ENCODE measurements at regions not wholly inside any gene's neighbourhood (a gene's known extent, or its start where the extent isn't known, plus 50 kb on each side); places are given as distances from the start of the nearest gene placed in this dataset.

DNA sequence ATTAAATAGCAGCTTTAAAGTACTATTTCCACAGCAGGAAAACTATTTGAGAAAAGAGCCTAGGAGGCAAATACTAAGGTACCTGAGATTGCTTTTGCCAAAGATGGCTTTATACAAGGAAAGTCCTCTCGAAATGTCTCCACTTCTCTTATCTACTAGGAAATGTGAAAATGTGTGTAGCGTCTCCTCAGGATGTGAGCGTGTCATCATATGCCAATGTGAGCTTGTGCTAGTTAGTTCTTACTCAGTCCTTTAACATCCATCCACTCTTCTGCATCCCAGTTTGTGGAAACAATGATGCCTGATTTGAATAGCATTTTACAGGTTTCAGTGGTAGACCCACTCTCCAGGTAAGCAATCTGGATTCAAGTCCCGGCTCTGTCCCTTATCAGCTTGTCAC, 421.0 kb downstream of the DYNC2H1 start:
- H3K27me3 ChIP-seq (ENCODE audit: control insufficient read depth in 5 of 5, insufficient read depth in 4 of 5, low read length in 5 of 5) = peaks cover 0 to 2% (median 0%) of the 10 kb centered on the region in 5 donors
- no peaks in the 10 kb centered on the region for H3K36me3 ChIP-seq (ENCODE audit: control insufficient read depth in 5 of 5, insufficient read depth in 5 of 5, low read length in 5 of 5)
- no peak overlapping the region for H3K9ac ChIP-seq (ENCODE audit: low read length in 5 of 5)
- no peak overlapping the region for H3K4me3 ChIP-seq (ENCODE audit: low read depth in 1 of 5, low read length in 5 of 5)
- H3K27ac ChIP-seq (ENCODE audit: low read depth, low read length) = no peak overlapping the region
- H3K4me1 ChIP-seq (ENCODE audit: control insufficient read depth in 5 of 5, insufficient read depth in 5 of 5, low read length in 5 of 5) = no peaks in the 10 kb centered on the region
- no peaks in the 10 kb centered on the region for H3K9me3 ChIP-seq (ENCODE audit: control insufficient read depth in 5 of 5, low read length in 5 of 5)

DNA sequence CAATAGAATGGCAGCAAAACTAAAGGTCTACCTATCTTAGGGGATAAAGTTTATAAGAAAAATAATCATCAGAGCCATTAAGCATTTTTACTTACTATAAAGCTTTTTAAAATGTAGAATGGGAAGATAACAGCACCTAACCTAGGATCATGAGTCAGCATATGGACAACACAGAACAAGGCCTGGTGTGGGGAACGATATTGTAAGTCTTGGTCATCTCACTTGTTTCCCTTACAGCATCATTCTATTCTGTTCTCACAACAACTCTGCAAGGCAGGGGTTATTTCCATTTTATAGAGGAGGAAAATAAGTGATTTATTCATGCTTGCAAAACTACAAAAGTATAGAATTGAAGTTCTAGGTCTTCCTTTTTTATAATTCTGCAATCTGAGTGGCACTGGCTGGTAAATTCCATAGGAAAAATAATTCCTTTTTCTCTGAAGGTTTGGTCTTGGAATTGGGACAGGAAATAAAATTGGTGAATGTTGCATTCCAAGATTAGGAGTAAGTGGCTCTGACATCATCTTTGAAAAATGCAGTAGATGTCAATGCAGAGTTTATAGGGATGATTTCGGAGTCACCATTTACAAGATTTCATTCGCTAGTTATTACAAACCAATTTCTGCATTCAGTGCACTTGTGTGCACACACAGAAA, 423.0 kb downstream of the DYNC2H1 start:
- Histone ChIP-seq H3K4me3 (ENCODE audit: low read depth in 1 of 5, low read length in 5 of 5) (no peak overlapping the region), H3K4me1 (ENCODE audit: control insufficient read depth in 5 of 5, insufficient read depth in 5 of 5, low read length in 5 of 5) (peaks cover 0 to 14% (median 10%) of the 10 kb centered on the region in 5 donors), H3K9me3 (ENCODE audit: control insufficient read depth in 5 of 5, low read length in 5 of 5) (no peaks in the 10 kb centered on the region), H3K9ac (ENCODE audit: low read length in 5 of 5) (no peak overlapping the region), H3K36me3 (ENCODE audit: control insufficient read depth in 5 of 5, insufficient read depth in 5 of 5, low read length in 5 of 5) (no peaks in the 10 kb centered on the region), H3K27ac (ENCODE audit: low read depth, low read length) (no peak overlapping the region), H3K27me3 (ENCODE audit: control insufficient read depth in 5 of 5, insufficient read depth in 4 of 5, low read length in 5 of 5) (peaks cover 0 to 2% (median 0%) of the 10 kb centered on the region in 5 donors)

DNA sequence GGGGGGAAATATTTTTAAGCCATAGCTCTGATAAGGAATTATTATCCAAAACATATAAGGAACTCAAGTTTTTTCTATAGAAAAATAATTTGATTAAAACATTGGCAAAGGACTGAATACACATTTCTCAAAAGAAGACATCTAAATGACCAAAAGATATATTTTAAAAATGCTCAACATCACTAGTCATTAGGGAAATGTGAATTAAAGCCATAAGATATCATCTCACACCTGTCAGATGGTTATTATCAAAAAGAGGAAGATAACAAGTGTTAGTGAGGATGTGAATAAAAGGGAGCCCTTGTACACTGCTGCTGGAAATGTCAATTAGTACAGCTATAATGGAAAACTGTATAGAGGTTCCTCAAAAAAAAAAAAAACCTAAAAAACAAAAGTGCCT, 425.0 kb downstream of the DYNC2H1 start:
- H3K27me3 ChIP-seq (ENCODE audit: control insufficient read depth in 5 of 5, insufficient read depth in 4 of 5, low read length in 5 of 5) = peaks cover 0 to 2% (median 0%) of the 10 kb centered on the region in 5 donors
- no peaks in the 10 kb centered on the region for H3K9me3 ChIP-seq (ENCODE audit: control insufficient read depth in 5 of 5, low read length in 5 of 5)
- H3K36me3 ChIP-seq (ENCODE audit: control insufficient read depth in 5 of 5, insufficient read depth in 5 of 5, low read length in 5 of 5) = no peaks in the 10 kb centered on the region
- peaks cover 0 to 17% (median 12%) of the 10 kb centered on the region in 5 donors for H3K4me1 ChIP-seq (ENCODE audit: control insufficient read depth in 5 of 5, insufficient read depth in 5 of 5, low read length in 5 of 5)
- no peak overlapping the region for H3K9ac ChIP-seq (ENCODE audit: low read length in 5 of 5)
- H3K4me3 ChIP-seq (ENCODE audit: low read depth in 1 of 5, low read length in 5 of 5) = no peak overlapping the region
- H3K27ac ChIP-seq (ENCODE audit: low read depth, low read length) = no peak overlapping the region

DNA sequence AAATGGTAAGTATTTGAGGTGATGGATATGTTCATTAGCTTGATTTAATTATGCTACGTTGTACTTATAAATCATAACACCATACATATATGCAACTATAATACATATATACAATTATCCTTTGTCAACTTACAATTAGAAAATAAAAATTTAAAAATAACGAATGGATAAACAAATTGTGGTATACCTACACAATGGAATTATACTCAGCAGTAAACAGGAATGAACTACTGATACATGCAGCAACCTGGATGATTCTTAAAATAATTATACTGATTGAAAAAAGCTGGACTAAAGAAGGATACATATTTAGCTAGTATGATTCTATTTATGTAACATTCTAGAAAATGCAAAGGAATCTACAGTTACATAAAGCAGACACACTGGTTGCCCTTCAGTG, 425.7 kb downstream of the DYNC2H1 start:
- peaks cover 0 to 17% (median 12%) of the 10 kb centered on the region in 5 donors for H3K4me1 ChIP-seq (ENCODE audit: control insufficient read depth in 5 of 5, insufficient read depth in 5 of 5, low read length in 5 of 5)
- peaks cover 0 to 2% (median 0%) of the 10 kb centered on the region in 5 donors for H3K27me3 ChIP-seq (ENCODE audit: control insufficient read depth in 5 of 5, insufficient read depth in 4 of 5, low read length in 5 of 5)

DNA sequence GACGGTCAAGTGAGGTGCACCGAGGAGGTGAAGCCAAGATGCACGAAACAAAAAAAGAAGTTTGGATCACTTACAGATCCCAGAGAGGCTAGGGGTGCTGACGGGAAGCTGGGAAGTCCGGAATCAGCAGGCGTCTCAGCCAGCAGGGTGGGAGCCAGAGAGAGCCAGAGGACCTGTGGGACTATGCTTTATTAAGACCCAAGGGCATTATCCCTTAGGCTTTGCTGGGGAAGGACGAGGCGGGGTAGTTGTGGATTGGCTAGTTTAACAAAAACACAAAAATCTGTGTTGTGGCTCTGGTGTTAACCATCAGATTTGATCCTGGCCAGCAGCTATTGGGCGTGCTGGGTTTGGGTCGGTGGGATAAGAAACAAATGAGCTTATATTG, 427.1 kb downstream of the DYNC2H1 start:
- Histone ChIP-seq H3K9me3 (ENCODE audit: control insufficient read depth in 5 of 5, low read length in 5 of 5) (no peaks in the 10 kb centered on the region), H3K9ac (ENCODE audit: low read length in 5 of 5) (peak overlapping the region in 3 of 5 donors; percentile 48 to 53 (median 49)), H3K27me3 (ENCODE audit: control insufficient read depth in 5 of 5, insufficient read depth in 4 of 5, low read length in 5 of 5) (no peaks in the 10 kb centered on the region), H3K4me3 (ENCODE audit: low read depth in 1 of 5, low read length in 5 of 5) (peak overlapping the region; percentile 34 to 61 (median 54)), H3K27ac (ENCODE audit: low read depth, low read length) (peak overlapping the region; percentile 60), H3K36me3 (ENCODE audit: control insufficient read depth in 5 of 5, insufficient read depth in 5 of 5, low read length in 5 of 5) (no peaks in the 10 kb centered on the region), H3K4me1 (ENCODE audit: control insufficient read depth in 5 of 5, insufficient read depth in 5 of 5, low read length in 5 of 5) (peaks cover 0 to 17% (median 12%) of the 10 kb centered on the region in 5 donors)

More for the DNA sequence above, 425.7 kb downstream of the DYNC2H1 start:
- no peak overlapping the region for H3K4me3 ChIP-seq (ENCODE audit: low read depth in 1 of 5, low read length in 5 of 5)
- no peak overlapping the region for H3K9ac ChIP-seq (ENCODE audit: low read length in 5 of 5)
- no peaks in the 10 kb centered on the region for H3K36me3 ChIP-seq (ENCODE audit: control insufficient read depth in 5 of 5, insufficient read depth in 5 of 5, low read length in 5 of 5)
- H3K9me3 ChIP-seq (ENCODE audit: control insufficient read depth in 5 of 5, low read length in 5 of 5) = no peaks in the 10 kb centered on the region
- H3K27ac ChIP-seq (ENCODE audit: low read depth, low read length) = no peak overlapping the region

DNA sequence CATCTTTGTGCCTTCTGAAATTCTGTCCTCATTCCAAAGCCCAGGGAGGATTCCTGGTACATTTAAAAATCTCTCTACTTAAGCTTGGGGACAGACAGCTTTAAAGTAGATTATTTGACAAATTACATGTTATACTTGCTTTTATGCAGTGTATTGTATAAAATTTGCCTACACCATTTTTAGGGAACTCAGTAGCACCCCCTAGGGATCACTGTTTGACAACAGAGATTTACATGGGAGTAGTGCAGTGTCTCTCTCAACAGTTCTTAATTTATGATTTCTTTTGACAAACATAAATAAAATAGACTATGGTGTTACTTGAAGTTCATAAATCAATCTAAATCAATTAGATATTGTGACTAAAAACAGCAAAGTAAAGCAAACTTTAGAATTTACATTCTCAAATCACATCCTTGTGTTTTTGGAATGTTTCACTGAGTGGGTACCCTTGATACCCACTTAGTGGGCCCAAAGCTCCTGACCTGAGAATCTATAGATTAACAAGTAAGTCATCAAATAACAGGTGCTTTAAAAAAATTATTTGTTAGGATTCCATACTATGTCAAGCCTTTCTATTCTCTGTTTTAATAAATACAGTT, 428.8 kb downstream of the DYNC2H1 start:
- Histone ChIP-seq H3K36me3 (ENCODE audit: control insufficient read depth in 5 of 5, insufficient read depth in 5 of 5, low read length in 5 of 5) (no peaks in the 10 kb centered on the region), H3K4me1 (ENCODE audit: control insufficient read depth in 5 of 5, insufficient read depth in 5 of 5, low read length in 5 of 5) (peaks cover 0 to 17% (median 12%) of the 10 kb centered on the region in 5 donors), H3K9ac (ENCODE audit: low read length in 5 of 5) (no peak overlapping the region), H3K27me3 (ENCODE audit: control insufficient read depth in 5 of 5, insufficient read depth in 4 of 5, low read length in 5 of 5) (no peaks in the 10 kb centered on the region), H3K9me3 (ENCODE audit: control insufficient read depth in 5 of 5, low read length in 5 of 5) (no peaks in the 10 kb centered on the region), H3K27ac (ENCODE audit: low read depth, low read length) (no peak overlapping the region), H3K4me3 (ENCODE audit: low read depth in 1 of 5, low read length in 5 of 5) (no peak overlapping the region)

DNA sequence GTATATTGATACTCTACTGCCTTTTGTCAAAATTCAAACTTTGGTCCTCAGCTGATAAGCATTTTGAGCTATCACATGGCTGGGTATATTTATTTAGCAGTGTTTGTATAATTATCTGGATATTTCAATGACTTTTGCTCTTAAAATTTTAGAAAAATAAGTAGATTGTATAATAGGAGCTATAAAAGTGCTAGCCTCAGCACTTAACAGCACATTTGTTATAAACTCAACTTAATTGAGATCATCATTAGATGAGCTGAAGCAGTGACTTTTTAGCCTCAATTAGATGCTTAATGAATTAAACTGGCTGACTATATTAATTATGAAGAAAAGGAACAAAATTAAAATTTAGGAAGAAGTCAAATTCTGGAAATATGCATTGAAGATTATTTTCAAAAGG, 429.9 kb downstream of the DYNC2H1 start:
- H3K4me3 ChIP-seq (ENCODE audit: low read depth in 1 of 5, low read length in 5 of 5) = no peak overlapping the region
- no peaks in the 10 kb centered on the region for H3K36me3 ChIP-seq (ENCODE audit: control insufficient read depth in 5 of 5, insufficient read depth in 5 of 5, low read length in 5 of 5)
- H3K27me3 ChIP-seq (ENCODE audit: control insufficient read depth in 5 of 5, insufficient read depth in 4 of 5, low read length in 5 of 5) = no peaks in the 10 kb centered on the region
- H3K4me1 ChIP-seq (ENCODE audit: control insufficient read depth in 5 of 5, insufficient read depth in 5 of 5, low read length in 5 of 5) = peaks cover 0 to 17% (median 12%) of the 10 kb centered on the region in 5 donors
- no peak overlapping the region for H3K9ac ChIP-seq (ENCODE audit: low read length in 5 of 5)
- no peaks in the 10 kb centered on the region for H3K9me3 ChIP-seq (ENCODE audit: control insufficient read depth in 5 of 5, low read length in 5 of 5)
- H3K27ac ChIP-seq (ENCODE audit: low read depth, low read length) = no peak overlapping the region

DNA sequence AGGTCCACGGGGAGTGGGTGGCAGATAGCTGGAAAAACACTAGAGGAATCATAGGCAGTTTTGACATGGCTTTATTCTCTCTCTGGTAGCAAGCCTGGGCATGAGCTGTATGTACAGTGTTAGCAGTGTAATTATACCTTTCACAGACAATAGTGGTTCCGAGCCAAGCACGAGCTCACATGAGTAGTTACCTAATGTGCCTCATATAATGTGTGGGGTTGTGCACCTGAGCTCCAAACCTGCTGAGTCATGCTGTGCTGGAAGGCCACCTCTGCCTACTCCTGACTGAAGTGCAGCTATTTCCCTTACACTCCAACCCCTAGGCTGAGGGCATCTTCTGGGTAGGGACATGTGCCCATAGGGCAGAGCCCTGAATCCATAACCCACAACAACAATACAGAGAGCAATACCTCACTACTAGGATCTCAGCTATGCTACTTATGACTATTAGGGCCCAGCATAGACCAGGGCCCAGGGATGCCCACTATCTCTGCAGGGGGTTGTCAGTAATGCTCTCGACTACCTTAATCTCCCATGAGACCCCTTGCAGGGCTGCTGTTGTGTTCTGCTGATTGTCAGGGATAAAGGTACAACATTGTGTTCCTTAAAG, 432.1 kb downstream of the DYNC2H1 start:
- H3K36me3 ChIP-seq (ENCODE audit: control insufficient read depth in 5 of 5, insufficient read depth in 5 of 5, low read length in 5 of 5) = no peaks in the 10 kb centered on the region
- H3K9me3 ChIP-seq (ENCODE audit: control insufficient read depth in 5 of 5, low read length in 5 of 5) = no peaks in the 10 kb centered on the region
- no peaks in the 10 kb centered on the region for H3K27me3 ChIP-seq (ENCODE audit: control insufficient read depth in 5 of 5, insufficient read depth in 4 of 5, low read length in 5 of 5)
- no peak overlapping the region for H3K4me3 ChIP-seq (ENCODE audit: low read depth in 1 of 5, low read length in 5 of 5)
- H3K27ac ChIP-seq (ENCODE audit: low read depth, low read length) = no peak overlapping the region
- H3K9ac ChIP-seq (ENCODE audit: low read length in 5 of 5) = no peak overlapping the region
- H3K4me1 ChIP-seq (ENCODE audit: control insufficient read depth in 5 of 5, insufficient read depth in 5 of 5, low read length in 5 of 5) = peaks cover 0 to 13% (median 11%) of the 10 kb centered on the region in 5 donors

DNA sequence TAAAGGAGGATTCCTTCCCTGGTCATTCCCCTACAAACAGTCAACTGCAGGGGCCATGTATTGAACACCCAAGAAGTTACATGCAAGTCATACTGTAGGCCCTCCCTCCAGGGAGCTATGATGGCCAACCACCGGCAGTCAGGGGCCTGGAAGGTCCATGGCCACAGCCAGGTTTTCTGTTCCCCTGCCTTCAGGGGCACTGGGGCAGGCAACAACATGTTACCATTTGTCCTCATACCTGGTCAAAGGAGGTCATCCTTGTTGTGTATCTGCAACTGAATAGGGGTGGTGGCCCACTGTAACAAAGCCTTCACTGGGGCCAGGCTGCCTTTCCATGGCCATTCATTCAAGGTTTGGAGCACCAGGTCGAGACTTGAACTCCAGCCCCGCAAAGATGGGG, 433.6 kb downstream of the DYNC2H1 start:
- Histone ChIP-seq H3K36me3 (ENCODE audit: control insufficient read depth in 5 of 5, insufficient read depth in 5 of 5, low read length in 5 of 5) (no peaks in the 10 kb centered on the region), H3K9me3 (ENCODE audit: control insufficient read depth in 5 of 5, low read length in 5 of 5) (no peaks in the 10 kb centered on the region), H3K9ac (ENCODE audit: low read length in 5 of 5) (no peak overlapping the region), H3K4me3 (ENCODE audit: low read depth in 1 of 5, low read length in 5 of 5) (no peak overlapping the region), H3K27ac (ENCODE audit: low read depth, low read length) (no peak overlapping the region), H3K4me1 (ENCODE audit: control insufficient read depth in 5 of 5, insufficient read depth in 5 of 5, low read length in 5 of 5) (no peaks in the 10 kb centered on the region), H3K27me3 (ENCODE audit: control insufficient read depth in 5 of 5, insufficient read depth in 4 of 5, low read length in 5 of 5) (no peaks in the 10 kb centered on the region)

DNA sequence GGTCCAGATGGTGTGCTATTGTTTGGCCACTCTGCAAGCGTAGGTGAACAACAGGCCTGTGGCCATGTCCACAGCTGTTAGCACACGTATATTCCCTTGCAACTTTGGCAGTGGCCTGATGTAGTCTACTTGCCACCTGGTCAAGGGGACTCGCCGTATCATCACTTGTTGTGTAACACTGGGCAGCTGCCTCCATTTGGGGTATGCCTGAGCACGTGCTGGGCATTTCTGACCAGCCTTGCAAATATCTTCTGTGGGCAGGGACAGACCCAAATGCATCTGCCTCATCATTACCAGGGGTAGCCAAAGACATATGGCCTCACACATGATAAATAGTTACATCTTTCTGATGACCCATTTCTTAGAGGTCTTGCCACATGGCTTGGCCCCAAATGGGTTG, 434.2 kb downstream of the DYNC2H1 start:
- Histone ChIP-seq H3K27me3 (ENCODE audit: control insufficient read depth in 5 of 5, insufficient read depth in 4 of 5, low read length in 5 of 5) (no peaks in the 10 kb centered on the region), H3K4me1 (ENCODE audit: control insufficient read depth in 5 of 5, insufficient read depth in 5 of 5, low read length in 5 of 5) (no peaks in the 10 kb centered on the region), H3K36me3 (ENCODE audit: control insufficient read depth in 5 of 5, insufficient read depth in 5 of 5, low read length in 5 of 5) (no peaks in the 10 kb centered on the region), H3K9ac (ENCODE audit: low read length in 5 of 5) (no peak overlapping the region), H3K9me3 (ENCODE audit: control insufficient read depth in 5 of 5, low read length in 5 of 5) (no peaks in the 10 kb centered on the region), H3K4me3 (ENCODE audit: low read depth in 1 of 5, low read length in 5 of 5) (no peak overlapping the region), H3K27ac (ENCODE audit: low read depth, low read length) (no peak overlapping the region)

All from subcutaneous abdominal adipose tissue (tissue), 5 donors.